ENCODE measurements at regions not wholly inside any gene's neighbourhood (a gene's known extent, or its start where the extent isn't known, plus 50 kb on each side); places are given as distances from the start of the nearest gene placed in this dataset.

GRCh38 chr11:134971381-134971780 is 559.3 kb upstream of the B3GAT1 start:
- TF ChIP-seq CTCF (IDR thresholded peaks at IDR 0.05; ENCODE audit: low read length) (no peak), EZH2 (IDR thresholded peaks at IDR 0.05; ENCODE audit: borderline replicate concordance, low read length) (no peak)

All from OCI-LY1 (cell line).